Panc1 (cell line): ENCODE measurements at regions not wholly inside any gene's neighbourhood (a gene's known extent, or its start where the extent isn't known, plus 50 kb on each side); places are given as distances from the start of the nearest gene placed in this dataset.

ENCODE experiments used
- ATAC-seq: fragments of 200-7000 bp; cut with Tn5 transposase; 2 replicates; pipeline ENCODE4 v1.9.1; 2020; ENCODE audit warnings: mild to moderate bottlenecking, moderate library complexity
- BruUV-seq: library from RNA; stranded (reverse); fragments of 400-500 nt; replicated peaks from 2 replicates; lab custom pipeline; 2021; lab: Mats Ljungman, UMichigan
- CTCF ChIA-PET: fragments of 300-600 bp; sonication (Branson Sonifier 250); formaldehyde crosslinking; loops from one replicate; lab custom pipeline; 2022; ENCODE audit warnings: antibody characterized with exemption; lab: Charles Lee
- POLR2A ChIA-PET: fragments of 300-600 bp; sonication (Branson Sonifier 250); formaldehyde crosslinking; loops from one replicate; lab custom pipeline; 2022; ENCODE audit warnings: antibody characterized with exemption; lab: Charles Lee
- DNase-seq: peaks from one replicate; pipeline ENCODE4 v3.0.0-alpha.2; 2010; ENCODE audit warnings: low read depth, low spot score
- H3K27ac ChIP-seq: 2 replicates; pipeline ENCODE4 v1.5.1; 2011; ENCODE audit warnings: mild to moderate bottlenecking, low read length, inconsistent platforms
- H3K27me3 ChIP-seq: fragments of 200-500 bp; sonication (Bioruptor generic); 2 replicates; pipeline ENCODE4 v1.6.0; 2014; ENCODE audit warnings: low read length, inconsistent platforms; ENCODE audit not compliant: control insufficient read depth, insufficient read depth
- H3K36me3 ChIP-seq: fragments of 200-500 bp; sonication (Bioruptor generic); 2 replicates; pipeline ENCODE4 v1.5.1; 2014; ENCODE audit warnings: inconsistent platforms, mild to moderate bottlenecking, low read length, moderate library complexity; ENCODE audit not compliant: control insufficient read depth, insufficient read depth
- H3K4me1 ChIP-seq: 2 replicates; pipeline ENCODE4 v1.5.1; 2011; ENCODE audit warnings: inconsistent platforms, mild to moderate bottlenecking, low read length, moderate library complexity; ENCODE audit not compliant: control insufficient read depth, insufficient read depth
- H3K4me3 ChIP-seq, 2 experiments: 2 replicates each; pipeline ENCODE4 v1.5.1; 2011 to 2012; ENCODE audit warnings: low read depth in 2 of 2, low read length in 2 of 2, mild to moderate bottlenecking in 2 of 2, inconsistent platforms in 1 of 2, moderate library complexity in 1 of 2
- H3K9me3 ChIP-seq: fragments of 200-500 bp; sonication (Bioruptor generic); 2 replicates; pipeline ENCODE4 v1.5.1; 2014; ENCODE audit warnings: low read depth, mild to moderate bottlenecking, inconsistent platforms, low read length, moderate library complexity; ENCODE audit not compliant: control insufficient read depth, insufficient read depth
- CTCF ChIP-seq: fragments of 450-650 bp; IDR thresholded peaks from 2 replicates; pipeline ENCODE4 v1.5.1; 2017; ENCODE audit warnings: mild to moderate bottlenecking
- POLR2AphosphoS5 ChIP-seq: IDR thresholded peaks from 2 replicates; pipeline ENCODE4 v1.6.1; 2012; ENCODE audit warnings: mild to moderate bottlenecking, low read depth, low read length, moderate library complexity
- REST ChIP-seq, 2 experiments: IDR thresholded peaks; 2 replicates each; pipeline ENCODE4 v1.6.1; 2011 to 2012; ENCODE audit warnings: low read depth in 2 of 2, control low read depth in 1 of 2, low read length in 1 of 2, mild to moderate bottlenecking in 1 of 2, moderate library complexity in 1 of 2; ENCODE audit not compliant: insufficient read depth in 1 of 2
- SIN3A ChIP-seq: IDR thresholded peaks from 2 replicates; pipeline ENCODE4 v1.6.1; 2012; ENCODE audit warnings: low read depth, mild to moderate bottlenecking, low read length, moderate library complexity, borderline replicate concordance; ENCODE audit not compliant: insufficient read depth
- TCF7L2 ChIP-seq: IDR thresholded peaks from 2 replicates; pipeline ENCODE4 v1.6.1; 2011; ENCODE audit warnings: mild to moderate bottlenecking, low read depth, low read length, inconsistent platforms
- in situ Hi-C: cut with HindIII; loops from 2 replicates; pipeline ENCODE4 v1.10.0; 2016; ENCODE audit warnings: low sequenced_read_pairs, low pct_unique_long_range_greater_than_20kb
- intact Hi-C: fragments of 100-400 bp; cut with micrococcal nuclease; formaldehyde crosslinking; loops from one replicate; pipeline ENCODE4 v1.10.0; 2022; ENCODE audit not compliant: unreplicated experiment

- TF ChIP-seq POLR2AphosphoS5 (no peak), TCF7L2 (no peak), CTCF (no peak), REST (IDR thresholded peaks at IDR 0.05; ENCODE audit: insufficient read depth in 1 of 2, low read depth in 2 of 2, low read length in 1 of 2) (no peak), SIN3A (no peak)
- in situ Hi-C loops (no loop called here), intact Hi-C loops (no loop called here)
- ChIA-PET POLR2A (no interaction called here), CTCF (no interaction called here)
- no peak for ATAC-seq
- no peaks in the 10 kb centered on the region for H3K36me3 ChIP-seq
- no peak overlapping the region for H3K4me3 ChIP-seq
- no peak for DNase-seq
- H3K9me3 ChIP-seq, result no peaks in the 10 kb centered on the region
- no peaks in the 10 kb centered on the region for H3K4me1 ChIP-seq
- BruUV-seq, result no TSS peak
- H3K27ac ChIP-seq, result no peak overlapping the region
- no peaks in the 10 kb centered on the region for H3K27me3 ChIP-seq
These were observed 123.9 kb upstream of the GC start for GRCh38 chr4:71907782-71908181.

GRCh38 chr4:71913275-71913674 lies 118.5 kb upstream of the NPFFR2 start:
- Histone ChIP-seq H3K27ac (no peak overlapping the region), H3K36me3 (no peaks in the 10 kb centered on the region), H3K27me3 (no peaks in the 10 kb centered on the region), H3K9me3 (no peaks in the 10 kb centered on the region), H3K4me1 (no peaks in the 10 kb centered on the region), H3K4me3 (no peak overlapping the region)
- no TSS peak for BruUV-seq
- intact Hi-C loops, result no loop called here
- in situ Hi-C loops, result no loop called here
- TF ChIP-seq CTCF (no peak), POLR2AphosphoS5 (no peak), TCF7L2 (no peak)
- DNase-seq, result no peak
- POLR2A ChIA-PET, result no interaction called here
- CTCF ChIA-PET, result no interaction called here
- ATAC-seq, result no peak

- intact Hi-C loops (no loop called here), in situ Hi-C loops (no loop called here)
- Histone ChIP-seq H3K4me1 (no peaks in the 10 kb centered on the region), H3K4me3 (no peak overlapping the region), H3K27ac (no peak overlapping the region), H3K9me3 (no peaks in the 10 kb centered on the region), H3K36me3 (no peaks in the 10 kb centered on the region), H3K27me3 (no peaks in the 10 kb centered on the region)
- ChIA-PET POLR2A (no interaction called here), CTCF (no interaction called here)
- ATAC-seq (no peak), DNase-seq (no peak)
- BruUV-seq, result no TSS peak
- no peak for TF ChIP-seq POLR2AphosphoS5
These were observed 108.7 kb upstream of the NPFFR2 start for GRCh38 chr4:71923070-71923469.
